GM21423 (cell line): ENCODE measurements at regions not wholly inside any gene's neighbourhood (a gene's known extent, or its start where the extent isn't known, plus 50 kb on each side); places are given as distances from the start of the nearest gene placed in this dataset.
"Not testable (repeated sequence)": the region's sequence is repeated elsewhere in the genome, so short reads cannot be mapped to it uniquely, and the experiment has no call there.

ENCODE experiments used
- ATAC-seq: cut with Tn5 transposase; IDR thresholded peaks from one replicate; pipeline ENCODE4 v1.9.1; 2021; ENCODE audit warnings: mild to moderate bottlenecking, moderate library complexity; ENCODE audit not compliant: unreplicated experiment

- ATAC-seq = no peak
These were observed 224.8 kb upstream of the DPYD start for GRCh38 chr1:98145655-98146054.

DNA sequence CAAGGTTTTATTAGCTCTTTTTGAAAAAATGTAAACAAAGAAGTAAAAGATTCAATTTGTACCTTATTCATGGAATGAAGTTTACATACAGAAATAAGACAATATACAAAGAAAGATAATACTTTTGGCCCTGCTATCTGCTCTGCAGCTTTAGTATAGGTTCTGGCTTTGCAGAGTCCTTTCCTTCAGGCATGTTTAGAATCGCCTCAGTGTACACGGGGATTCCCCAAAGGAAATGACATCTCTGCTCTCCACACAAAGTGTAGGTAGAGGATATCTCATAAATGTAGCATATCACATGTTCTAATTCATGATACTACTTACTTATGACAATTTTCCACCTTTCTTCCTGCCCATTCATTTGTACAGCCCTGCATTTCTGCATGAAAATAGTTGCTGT lies 222.6 kb upstream of the DPYD start:
- no peak for ATAC-seq

GRCh38 chr1:98133131-98133530 lies 212.3 kb upstream of the DPYD start:
- ATAC-seq = no peak

DNA sequence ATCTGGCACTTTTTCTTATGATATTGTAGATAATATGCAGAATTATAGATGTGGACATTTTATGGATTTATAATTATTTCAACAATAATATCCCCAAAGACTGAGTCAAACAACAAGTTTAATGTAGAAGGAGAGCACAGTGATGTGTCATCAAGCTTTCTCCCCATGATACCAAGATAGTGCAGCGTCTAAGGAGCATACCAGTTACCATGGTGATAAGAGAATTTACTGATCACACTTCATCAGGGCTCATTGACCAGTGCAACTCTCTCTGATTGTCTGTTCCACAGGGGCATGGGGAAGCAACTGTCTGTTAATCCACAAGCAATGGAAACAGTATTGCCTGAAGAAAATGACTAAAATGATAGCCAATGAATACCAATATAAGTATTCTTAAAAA lies 209.6 kb upstream of the DPYD start:
- no peak for ATAC-seq

- ATAC-seq = no peak
These were observed 208.7 kb upstream of the DPYD start for GRCh38 chr1:98129491-98129890.

DNA sequence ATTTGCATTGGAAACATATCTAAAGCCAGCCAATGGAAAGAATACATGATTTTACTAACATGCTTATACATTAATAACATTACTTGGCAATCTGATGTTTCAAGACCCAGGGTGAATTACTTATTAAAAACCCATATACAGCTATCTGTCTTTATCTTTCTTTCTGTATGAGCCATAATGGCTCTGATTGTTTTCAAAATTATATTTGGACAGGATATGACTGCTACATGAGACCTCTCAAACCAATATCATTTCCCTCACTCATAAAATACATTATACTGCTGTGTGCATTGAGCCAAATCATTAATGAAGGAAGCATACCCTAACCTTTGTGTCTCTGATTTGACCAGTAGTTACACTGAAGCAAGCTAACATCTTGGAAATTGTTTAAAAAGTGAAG lies 205.9 kb upstream of the DPYD start:
- no peak for ATAC-seq

DNA sequence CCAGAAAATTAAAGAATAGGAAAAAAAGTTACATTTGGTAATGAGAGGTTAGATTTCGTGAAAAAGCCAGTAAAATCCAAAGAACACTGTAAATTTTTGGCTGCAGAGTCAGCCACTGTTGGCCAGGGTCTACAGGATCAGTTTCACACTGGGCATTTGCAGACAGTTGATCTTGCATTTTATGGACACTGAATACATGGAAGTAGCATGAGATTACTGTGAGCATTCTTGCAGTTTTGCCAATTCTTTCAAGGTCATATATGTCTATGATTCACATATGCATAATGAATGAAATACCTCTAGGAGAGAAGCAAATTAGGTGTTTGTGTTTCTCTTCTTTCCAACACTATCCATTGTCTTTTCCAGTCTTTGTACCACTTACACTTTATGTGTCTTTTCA lies 200.8 kb upstream of the DPYD start:
- no peak for ATAC-seq

DNA sequence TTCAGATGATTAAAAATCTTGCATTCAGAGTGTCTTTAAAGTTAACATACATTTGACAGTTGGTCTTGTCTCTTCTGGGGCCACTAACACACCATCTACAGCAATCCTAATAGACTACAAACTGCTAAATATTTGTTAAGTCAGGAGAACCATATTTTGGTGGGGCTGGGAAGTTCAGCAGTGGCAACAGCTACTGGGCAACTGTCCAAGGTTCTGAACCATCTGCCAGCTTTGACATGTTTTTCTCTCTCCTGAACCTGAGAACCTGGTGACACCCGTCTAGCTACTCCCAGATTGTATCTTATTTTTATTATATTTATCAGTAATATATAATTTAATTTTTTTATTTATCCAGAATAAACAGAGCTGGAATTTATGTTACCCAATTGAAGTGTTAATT lies 199.0 kb upstream of the DPYD start:
- ATAC-seq = no peak

DNA sequence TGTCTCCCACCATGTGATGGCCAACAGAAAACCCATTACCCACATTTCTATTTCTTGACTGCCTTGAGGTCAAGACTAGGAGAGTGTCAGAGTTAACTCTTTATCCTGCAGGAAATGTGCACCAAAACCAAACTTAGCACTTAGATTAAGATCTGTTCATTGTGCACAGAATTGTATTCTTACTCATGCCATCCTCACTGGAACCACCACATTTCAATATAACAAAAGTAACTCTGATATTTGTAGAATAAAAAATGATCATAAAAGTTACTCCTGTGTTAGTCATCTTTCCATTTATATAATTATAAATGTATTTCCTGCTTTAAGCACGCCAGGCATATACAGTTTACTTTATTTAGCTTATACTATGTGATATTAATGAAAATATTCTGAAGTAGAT lies 193.0 kb upstream of the DPYD start:
- no peak for ATAC-seq

DNA sequence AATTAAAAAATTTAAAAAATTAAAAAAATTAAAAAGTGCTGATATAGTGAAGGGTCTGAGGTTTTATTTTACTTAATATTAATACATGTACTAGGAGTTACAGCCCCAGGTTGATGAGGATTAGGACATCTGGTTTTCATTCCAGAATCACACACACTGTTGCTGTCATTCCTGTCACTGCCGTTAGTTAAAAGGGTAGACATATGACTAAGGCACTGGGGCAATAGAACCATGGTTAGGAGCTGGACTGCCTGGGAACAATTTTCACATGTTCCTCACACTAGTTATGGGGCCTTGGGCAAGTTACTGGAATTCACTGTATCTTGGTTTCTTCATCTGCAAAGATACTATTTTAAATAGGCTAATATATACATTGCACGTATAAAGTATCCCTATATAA lies 191.8 kb upstream of the DPYD start:
- no peak for ATAC-seq

DNA sequence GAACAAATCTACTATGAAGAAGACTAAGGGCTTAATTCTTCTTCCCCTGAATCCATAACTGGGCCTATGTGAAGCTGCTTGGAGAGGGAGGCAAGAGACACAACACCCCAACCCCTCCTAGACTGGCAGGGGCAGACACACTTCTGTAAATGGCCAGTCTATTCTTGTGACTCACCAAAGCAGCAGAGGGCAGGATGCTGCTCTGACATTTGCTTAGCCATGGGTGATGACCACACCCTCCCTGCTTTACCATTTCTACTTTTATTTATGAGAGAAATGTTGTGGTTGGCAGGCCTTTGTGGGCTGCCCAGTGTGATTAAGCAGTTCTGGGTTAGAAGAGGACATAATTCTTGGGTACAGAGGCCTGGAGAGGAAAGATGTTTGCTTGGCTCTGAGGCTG lies 189.8 kb upstream of the DPYD start:
- no peak for ATAC-seq

DNA sequence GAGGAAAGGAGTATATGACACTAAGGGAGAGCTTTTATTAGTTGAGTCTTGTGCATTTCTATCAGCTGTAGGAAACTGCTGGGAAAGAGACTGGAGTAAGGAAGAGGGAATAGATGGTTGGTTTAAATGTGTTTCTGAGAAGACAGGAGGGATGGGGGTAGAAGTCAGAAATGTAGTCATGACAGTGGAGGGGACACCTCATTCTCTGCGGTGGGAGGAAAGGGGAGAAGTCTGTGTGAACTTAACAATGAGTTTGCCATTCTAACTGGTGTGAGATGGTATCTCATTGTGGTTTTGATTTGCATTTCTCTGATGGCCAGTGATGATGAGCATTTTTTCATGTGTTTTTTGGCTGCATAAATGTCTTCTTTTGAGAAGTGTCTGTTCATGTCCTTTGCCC lies 187.5 kb upstream of the DPYD start:
- not testable (repeated sequence) for ATAC-seq

GRCh38 chr1:98107256-98107655 lies 186.4 kb upstream of the DPYD start:
- ATAC-seq = no peak

DNA sequence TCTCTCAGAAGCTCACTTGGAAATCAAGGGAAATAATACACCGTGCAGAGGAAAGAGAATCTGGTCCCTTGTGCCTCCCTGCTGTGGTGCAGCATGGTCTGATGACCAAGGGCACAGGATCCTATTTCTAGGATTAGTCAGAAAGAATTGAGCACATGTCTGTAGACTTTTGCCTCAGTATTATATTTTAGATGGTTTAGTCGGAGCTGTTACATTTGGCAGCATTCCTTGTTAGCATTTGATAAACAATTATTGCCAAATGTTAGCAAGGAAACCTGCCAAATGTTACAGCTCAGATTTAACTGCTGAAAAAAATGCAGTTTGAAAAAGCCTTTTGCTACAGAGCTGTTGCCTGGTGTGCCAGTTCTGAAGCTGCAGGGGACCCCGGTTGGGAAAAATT lies 183.5 kb upstream of the DPYD start:
- no peak for ATAC-seq

- no peak for ATAC-seq
These were observed 182.9 kb upstream of the DPYD start for GRCh38 chr1:98103617-98104285.

DNA sequence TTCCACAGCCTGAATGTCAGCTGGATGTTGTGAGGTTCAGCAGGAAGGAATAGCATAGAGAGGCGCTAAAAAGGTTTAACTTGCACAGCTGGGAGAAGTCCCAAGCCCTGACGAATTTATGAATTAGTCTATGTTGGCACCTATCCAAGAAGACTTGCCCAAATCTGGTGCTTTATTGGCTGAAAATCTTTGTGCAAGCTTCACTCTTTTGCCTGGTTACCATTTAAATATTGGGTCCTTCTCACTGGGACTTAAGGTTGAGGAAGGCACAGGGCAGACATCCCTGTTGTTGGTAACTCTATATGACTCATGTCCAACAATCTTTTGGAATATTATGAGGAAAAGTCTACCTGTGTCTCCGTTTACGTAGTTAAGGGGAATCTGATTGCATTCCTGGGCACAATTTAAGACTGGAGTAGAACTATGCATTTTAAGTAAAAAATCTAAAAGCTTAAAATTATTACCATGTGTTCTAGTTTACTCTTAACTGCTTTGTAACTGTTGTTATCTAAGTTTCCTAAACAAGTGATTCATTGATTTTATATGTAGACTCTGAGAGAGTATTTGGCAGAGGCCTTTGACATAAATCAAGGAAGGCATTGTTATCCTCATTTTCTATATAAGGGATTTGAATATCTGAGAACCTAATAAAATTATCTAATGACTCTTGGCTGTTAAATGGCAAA lies 181.7 kb upstream of the DPYD start:
- no peak for ATAC-seq

DNA sequence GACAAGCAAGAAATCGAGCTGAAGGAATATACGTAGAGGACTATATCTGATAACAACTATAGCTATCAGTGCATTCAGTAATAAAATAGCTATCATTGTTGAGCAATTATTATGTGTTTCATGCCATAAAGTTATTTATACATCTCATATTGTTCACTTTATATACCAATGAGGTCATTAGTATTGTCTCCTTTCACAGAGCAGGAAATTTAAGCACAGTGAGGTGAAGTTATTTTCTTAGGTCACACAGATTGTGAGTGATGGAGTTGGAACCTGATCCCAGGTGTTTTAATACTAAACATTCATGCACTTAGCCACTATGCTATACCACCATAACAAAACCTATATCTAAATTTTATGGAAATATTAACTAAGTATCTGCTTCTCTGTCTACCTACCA lies 180.5 kb upstream of the DPYD start:
- ATAC-seq = no peak

- no peak for ATAC-seq
These were observed 178.7 kb upstream of the DPYD start for GRCh38 chr1:98099501-98099900.

- no peak for ATAC-seq
These were observed 177.6 kb upstream of the DPYD start for GRCh38 chr1:98098473-98098872.

DNA sequence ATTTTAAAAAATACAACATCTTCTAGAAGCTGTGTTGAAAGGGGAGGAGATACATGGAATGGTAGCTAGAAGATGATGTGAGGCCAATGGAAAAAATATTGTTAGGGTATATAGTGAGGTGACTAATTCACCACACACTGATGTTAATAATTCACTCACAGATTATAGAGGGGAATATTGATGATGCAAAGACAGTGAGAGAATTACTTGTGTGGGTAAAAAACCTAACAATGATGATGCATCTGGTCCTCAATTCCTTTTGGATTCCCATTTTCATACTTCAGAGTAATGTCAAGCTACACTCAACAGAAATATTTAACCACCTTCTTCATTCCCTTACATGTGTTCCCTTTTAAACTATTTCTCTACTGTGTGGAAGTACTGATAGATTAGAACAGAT lies 169.5 kb upstream of the DPYD start:
- no peak for ATAC-seq

DNA sequence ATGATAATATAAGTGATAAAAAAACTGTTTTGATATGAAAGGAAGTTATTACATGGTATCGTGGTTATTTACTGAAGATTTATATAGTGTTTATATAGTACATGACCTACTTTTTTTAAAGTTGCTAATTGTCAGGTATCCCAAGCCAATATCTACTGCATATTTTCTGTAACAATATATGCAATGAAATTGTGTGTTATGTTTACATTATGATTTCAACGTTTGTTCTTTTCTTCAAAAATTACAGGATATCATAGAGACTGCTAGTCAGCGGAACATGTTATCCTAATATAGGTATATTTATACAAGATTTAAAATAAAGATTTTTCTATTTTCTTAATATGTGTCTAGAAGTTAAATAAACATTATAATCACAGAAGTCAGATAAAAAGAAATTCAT lies 167.5 kb upstream of the DPYD start:
- ATAC-seq = no peak

GRCh38 chr1:98086796-98087441 lies 166.1 kb upstream of the DPYD start:
- ATAC-seq = no peak
